GM23338 (cell line): ENCODE measurements at regions not wholly inside any gene's neighbourhood (a gene's known extent, or its start where the extent isn't known, plus 50 kb on each side); places are given as distances from the start of the nearest gene placed in this dataset.

Experiments
- CREB1 ChIP-seq: fragments of 250-450 bp; sonication (Bioruptor Pico); IDR thresholded peaks from 2 replicates; pipeline ENCODE4 v1.5.0; 2020; ENCODE audit warnings: low read depth, mild to moderate bottlenecking, moderate library complexity
- EZH2 ChIP-seq: fragments of 200-600 bp; sonication (generic); IDR thresholded peaks from one replicate; pipeline ENCODE4 v1.8.0; 2017; ENCODE audit warnings: antibody characterized with exemption, mild to moderate bottlenecking, low read depth; ENCODE audit not compliant: unreplicated experiment
- EZH2phosphoT487 ChIP-seq: fragments of 200-600 bp; sonication (generic); IDR thresholded peaks from one replicate; pipeline ENCODE4 v1.8.1; 2018; ENCODE audit warnings: antibody characterized with exemption; ENCODE audit not compliant: unreplicated experiment
- JUNB ChIP-seq: IDR thresholded peaks from one replicate; pipeline ENCODE4 v1.6.1; 2016; ENCODE audit warnings: antibody characterized with exemption; ENCODE audit not compliant: unreplicated experiment
- POLR2AphosphoS5 ChIP-seq: IDR thresholded peaks from 2 replicates; pipeline ENCODE4 v1.6.1; 2016; ENCODE audit warnings: antibody characterized with exemption, low read depth
- ZNF114 ChIP-seq: fragments of 250-450 bp; sonication (Bioruptor Pico); IDR thresholded peaks from 2 replicates; pipeline ENCODE4 v1.5.0; 2020; ENCODE audit warnings: mild to moderate bottlenecking, moderate library complexity
- TF ChIP-seq, protein P1 (sequence below), 2 experiments: fragments of 200-600 bp in 1 of 2; sonication (generic) in 1 of 2; conservative IDR thresholded peaks; 2 replicates each; pipeline versions ENCODE4 v1.5.1 to v1.6.1; 2016 to 2017; ENCODE audit warnings: antibody characterized with exemption in 2 of 2, low read depth in 2 of 2, mild to moderate bottlenecking in 2 of 2, moderate library complexity in 1 of 2
- TF ChIP-seq, protein P2 (sequence below): IDR thresholded peaks from 2 replicates; pipeline ENCODE4 v1.6.1; 2016; ENCODE audit warnings: antibody characterized with exemption
- TF ChIP-seq, protein P3 (sequence below): IDR thresholded peaks from one replicate; pipeline ENCODE4 v1.6.1; 2018; ENCODE audit warnings: antibody characterized with exemption; ENCODE audit not compliant: unreplicated experiment

DNA sequence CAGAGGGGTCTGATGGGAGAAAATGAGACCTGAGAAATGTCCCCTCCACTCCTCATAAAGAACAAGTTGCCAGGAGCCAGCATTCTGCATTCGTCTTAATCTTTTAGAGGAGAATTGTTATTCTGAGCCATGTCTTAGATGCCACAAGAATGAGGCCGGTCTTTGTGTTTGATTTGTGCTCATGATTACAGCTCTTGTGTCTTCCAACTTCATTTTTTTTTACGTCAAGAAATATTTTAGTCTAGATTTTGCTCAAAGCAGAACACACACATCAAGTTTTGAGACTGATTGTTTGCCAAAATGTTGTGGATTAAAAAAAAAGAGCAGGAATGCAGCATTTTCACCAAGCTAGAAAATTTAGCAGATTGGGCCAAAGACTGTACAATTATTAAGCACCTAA, 130.6 kb upstream of the PITX2 start:
- TF ChIP-seq, protein P1, sequence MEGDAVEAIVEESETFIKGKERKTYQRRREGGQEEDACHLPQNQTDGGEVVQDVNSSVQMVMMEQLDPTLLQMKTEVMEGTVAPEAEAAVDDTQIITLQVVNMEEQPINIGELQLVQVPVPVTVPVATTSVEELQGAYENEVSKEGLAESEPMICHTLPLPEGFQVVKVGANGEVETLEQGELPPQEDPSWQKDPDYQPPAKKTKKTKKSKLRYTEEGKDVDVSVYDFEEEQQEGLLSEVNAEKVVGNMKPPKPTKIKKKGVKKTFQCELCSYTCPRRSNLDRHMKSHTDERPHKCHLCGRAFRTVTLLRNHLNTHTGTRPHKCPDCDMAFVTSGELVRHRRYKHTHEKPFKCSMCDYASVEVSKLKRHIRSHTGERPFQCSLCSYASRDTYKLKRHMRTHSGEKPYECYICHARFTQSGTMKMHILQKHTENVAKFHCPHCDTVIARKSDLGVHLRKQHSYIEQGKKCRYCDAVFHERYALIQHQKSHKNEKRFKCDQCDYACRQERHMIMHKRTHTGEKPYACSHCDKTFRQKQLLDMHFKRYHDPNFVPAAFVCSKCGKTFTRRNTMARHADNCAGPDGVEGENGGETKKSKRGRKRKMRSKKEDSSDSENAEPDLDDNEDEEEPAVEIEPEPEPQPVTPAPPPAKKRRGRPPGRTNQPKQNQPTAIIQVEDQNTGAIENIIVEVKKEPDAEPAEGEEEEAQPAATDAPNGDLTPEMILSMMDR (conservative IDR thresholded peaks at IDR 0.05; ENCODE audit: low read depth in 2 of 2), result no peak
- TF ChIP-seq EZH2 (no peak), EZH2phosphoT487 (no peak), POLR2AphosphoS5 (no peak), JUNB (no peak), CREB1 (no peak), ZNF114 (no peak)
- TF ChIP-seq, protein P2, sequence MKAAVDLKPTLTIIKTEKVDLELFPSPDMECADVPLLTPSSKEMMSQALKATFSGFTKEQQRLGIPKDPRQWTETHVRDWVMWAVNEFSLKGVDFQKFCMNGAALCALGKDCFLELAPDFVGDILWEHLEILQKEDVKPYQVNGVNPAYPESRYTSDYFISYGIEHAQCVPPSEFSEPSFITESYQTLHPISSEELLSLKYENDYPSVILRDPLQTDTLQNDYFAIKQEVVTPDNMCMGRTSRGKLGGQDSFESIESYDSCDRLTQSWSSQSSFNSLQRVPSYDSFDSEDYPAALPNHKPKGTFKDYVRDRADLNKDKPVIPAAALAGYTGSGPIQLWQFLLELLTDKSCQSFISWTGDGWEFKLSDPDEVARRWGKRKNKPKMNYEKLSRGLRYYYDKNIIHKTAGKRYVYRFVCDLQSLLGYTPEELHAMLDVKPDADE, result no peak
- TF ChIP-seq, protein P3, sequence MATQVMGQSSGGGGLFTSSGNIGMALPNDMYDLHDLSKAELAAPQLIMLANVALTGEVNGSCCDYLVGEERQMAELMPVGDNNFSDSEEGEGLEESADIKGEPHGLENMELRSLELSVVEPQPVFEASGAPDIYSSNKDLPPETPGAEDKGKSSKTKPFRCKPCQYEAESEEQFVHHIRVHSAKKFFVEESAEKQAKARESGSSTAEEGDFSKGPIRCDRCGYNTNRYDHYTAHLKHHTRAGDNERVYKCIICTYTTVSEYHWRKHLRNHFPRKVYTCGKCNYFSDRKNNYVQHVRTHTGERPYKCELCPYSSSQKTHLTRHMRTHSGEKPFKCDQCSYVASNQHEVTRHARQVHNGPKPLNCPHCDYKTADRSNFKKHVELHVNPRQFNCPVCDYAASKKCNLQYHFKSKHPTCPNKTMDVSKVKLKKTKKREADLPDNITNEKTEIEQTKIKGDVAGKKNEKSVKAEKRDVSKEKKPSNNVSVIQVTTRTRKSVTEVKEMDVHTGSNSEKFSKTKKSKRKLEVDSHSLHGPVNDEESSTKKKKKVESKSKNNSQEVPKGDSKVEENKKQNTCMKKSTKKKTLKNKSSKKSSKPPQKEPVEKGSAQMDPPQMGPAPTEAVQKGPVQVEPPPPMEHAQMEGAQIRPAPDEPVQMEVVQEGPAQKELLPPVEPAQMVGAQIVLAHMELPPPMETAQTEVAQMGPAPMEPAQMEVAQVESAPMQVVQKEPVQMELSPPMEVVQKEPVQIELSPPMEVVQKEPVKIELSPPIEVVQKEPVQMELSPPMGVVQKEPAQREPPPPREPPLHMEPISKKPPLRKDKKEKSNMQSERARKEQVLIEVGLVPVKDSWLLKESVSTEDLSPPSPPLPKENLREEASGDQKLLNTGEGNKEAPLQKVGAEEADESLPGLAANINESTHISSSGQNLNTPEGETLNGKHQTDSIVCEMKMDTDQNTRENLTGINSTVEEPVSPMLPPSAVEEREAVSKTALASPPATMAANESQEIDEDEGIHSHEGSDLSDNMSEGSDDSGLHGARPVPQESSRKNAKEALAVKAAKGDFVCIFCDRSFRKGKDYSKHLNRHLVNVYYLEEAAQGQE, result no peak
